SK-N-SH (cell line): ENCODE measurements at regions not wholly inside any gene's neighbourhood (a gene's known extent, or its start where the extent isn't known, plus 50 kb on each side); places are given as distances from the start of the nearest gene placed in this dataset.

Experiments used
- CHD2 ChIP-seq: fragments of 150-350 bp; IDR thresholded peaks from 2 replicates; pipeline ENCODE4 v1.6.1; 2018; ENCODE audit warnings: low read length; ENCODE audit not compliant: partially characterized antibody
- POLR2AphosphoS5 ChIP-seq: IDR thresholded peaks from 2 replicates; pipeline ENCODE4 v1.6.1; 2012; ENCODE audit warnings: low read depth, low read length
- YY1 ChIP-seq: IDR thresholded peaks from 2 replicates; pipeline ENCODE4 v1.4.0; 2012; ENCODE audit warnings: low read depth, mild to moderate bottlenecking

DNA sequence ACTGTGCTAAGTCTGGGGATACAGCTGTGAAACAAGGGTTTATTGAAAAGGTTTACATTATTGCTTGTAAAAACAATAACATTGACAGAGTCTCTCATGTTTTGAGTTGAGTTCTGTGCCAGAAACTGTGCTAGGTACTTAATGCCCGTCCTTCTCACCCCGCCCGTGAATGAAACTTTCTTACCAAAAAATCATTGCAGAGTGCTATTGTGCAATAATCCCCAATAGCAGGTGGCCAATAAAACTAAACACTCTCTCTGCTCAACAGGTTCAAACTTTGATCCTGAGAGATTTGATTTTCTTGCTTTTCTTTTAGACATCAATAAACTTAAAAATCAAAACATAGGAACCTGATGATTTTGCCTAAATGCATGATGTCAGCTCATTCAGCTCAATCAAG is 441.6 kb downstream of the HAPSTR1 start:
- TF ChIP-seq CHD2 (no peak), YY1 (no peak), POLR2AphosphoS5 (no peak)
